ENCODE measurements at regions not wholly inside any gene's neighbourhood (a gene's known extent, or its start where the extent isn't known, plus 50 kb on each side); places are given as distances from the start of the nearest gene placed in this dataset.

GRCh38 chr9:14485366-14485765 is 171.4 kb upstream of the NFIB start:
- no peak for DNase-seq (ENCODE audit: low read depth, low spot score)
- CTCF ChIA-PET = interaction anchor here (1.0 kb wide), 1 partner anchor 176 kb away, joined by 3 read pairs; no protein-coding TSS in a partner anchor

GRCh38 chr9:14482856-14483255 is 168.9 kb upstream of the NFIB start:
- H3K4me3 ChIP-seq (ENCODE audit: low read depth, low read length) = no peak overlapping the region
- POLR2A ChIA-PET = no interaction called here
- CTCF ChIA-PET = no interaction called here
- no peaks in the 10 kb centered on the region for H3K9me3 ChIP-seq (ENCODE audit: control insufficient read depth, insufficient read depth, low read length)
- no peak overlapping the region for H3K27ac ChIP-seq (ENCODE audit: low read depth, low read length)
- H3K27me3 ChIP-seq (ENCODE audit: control insufficient read depth, insufficient read depth, low read length) = no peaks in the 10 kb centered on the region
- no peak for DNase-seq (ENCODE audit: low read depth, low spot score)
- no peak for TF ChIP-seq CTCF (IDR thresholded peaks at IDR 0.05; ENCODE audit: low read depth, low read length)

More at GRCh38 chr9:14485366-14485765, 171.4 kb upstream of the NFIB start:
- H3K27ac ChIP-seq (ENCODE audit: low read depth, low read length) = no peak overlapping the region
- H3K4me3 ChIP-seq (ENCODE audit: low read depth, low read length) = no peak overlapping the region
- H3K9me3 ChIP-seq (ENCODE audit: control insufficient read depth, insufficient read depth, low read length) = no peaks in the 10 kb centered on the region
- POLR2A ChIA-PET = no interaction called here
- no peak for TF ChIP-seq CTCF (IDR thresholded peaks at IDR 0.05; ENCODE audit: low read depth, low read length)
- H3K27me3 ChIP-seq (ENCODE audit: control insufficient read depth, insufficient read depth, low read length) = no peaks in the 10 kb centered on the region

GRCh38 chr9:14480526-14480925 is 166.6 kb upstream of the NFIB start:
- Histone ChIP-seq H3K4me3 (ENCODE audit: low read depth, low read length) (no peak overlapping the region), H3K27ac (ENCODE audit: low read depth, low read length) (no peak overlapping the region), H3K27me3 (ENCODE audit: control insufficient read depth, insufficient read depth, low read length) (no peaks in the 10 kb centered on the region), H3K9me3 (ENCODE audit: control insufficient read depth, insufficient read depth, low read length) (no peaks in the 10 kb centered on the region)
- CTCF ChIA-PET = no interaction called here
- no peak for DNase-seq (ENCODE audit: low read depth, low spot score)
- POLR2A ChIA-PET = no interaction called here
- TF ChIP-seq CTCF (IDR thresholded peaks at IDR 0.05; ENCODE audit: low read depth, low read length) = no peak

GRCh38 chr9:14479163-14479560 is 165.2 kb upstream of the NFIB start:
- no peak for DNase-seq (ENCODE audit: low read depth, low spot score)

More at GRCh38 chr9:14479163-14479560, 165.2 kb upstream of the NFIB start:
- Histone ChIP-seq H3K9me3 (ENCODE audit: control insufficient read depth, insufficient read depth, low read length) (no peaks in the 10 kb centered on the region), H3K4me3 (ENCODE audit: low read depth, low read length) (no peak overlapping the region), H3K27me3 (ENCODE audit: control insufficient read depth, insufficient read depth, low read length) (no peaks in the 10 kb centered on the region), H3K27ac (ENCODE audit: low read depth, low read length) (no peak overlapping the region)
- CTCF ChIA-PET = no interaction called here
- POLR2A ChIA-PET = no interaction called here
- no peak for TF ChIP-seq CTCF (IDR thresholded peaks at IDR 0.05; ENCODE audit: low read depth, low read length)
